Psoas muscle (tissue), 7 donors: ENCODE measurements at regions not wholly inside any gene's neighbourhood (a gene's known extent, or its start where the extent isn't known, plus 50 kb on each side); places are given as distances from the start of the nearest gene placed in this dataset.

Experiments
- ATAC-seq, 4 donors: fragments of 200-7000 bp; cut with Tn5 transposase; one replicate each; pipeline ENCODE4 v1.9.1; 2020; ENCODE audit warnings: moderate library complexity in 3 of 4, mild to moderate bottlenecking in 2 of 4
- DNase-seq, 2 donors: peaks; one replicate each; pipeline ENCODE4 v3.0.0-alpha.2; 2020
- H3K27ac ChIP-seq: fragments of 200-600 bp; one replicate; pipeline ENCODE4 v1.8.0; 2022
- H3K27me3 ChIP-seq, 3 donors: fragments of 200-600 bp in 1 of 3; one replicate each; pipeline versions ENCODE4 v1.6.1 to v1.8.0; 2013 to 2022; ENCODE audit warnings: low read length in 2 of 3, mild to moderate bottlenecking in 2 of 3, moderate library complexity in 1 of 3; ENCODE audit not compliant: insufficient read depth in 3 of 3
- H3K36me3 ChIP-seq, 2 donors: fragments of 200-600 bp in 1 of 2; one replicate each; pipeline versions ENCODE4 v1.6.1 to v1.8.0; 2013 to 2022; ENCODE audit warnings: low read depth in 1 of 2, mild to moderate bottlenecking in 1 of 2, moderate library complexity in 1 of 2; ENCODE audit not compliant: insufficient read depth in 1 of 2
- H3K4me1 ChIP-seq: fragments of 200-600 bp; one replicate; pipeline ENCODE4 v1.8.0; 2022
- H3K4me3 ChIP-seq: fragments of 200-600 bp; one replicate; pipeline ENCODE4 v1.8.0; 2022; ENCODE audit warnings: mild to moderate bottlenecking
- H3K9me3 ChIP-seq: fragments of 200-600 bp; one replicate; pipeline ENCODE4 v1.8.0; 2022
- CTCF ChIP-seq: fragments of 200-600 bp; IDR thresholded peaks from one replicate; pipeline ENCODE4 v1.8.0; 2022; ENCODE audit warnings: antibody characterized with exemption
- WGBS, 3 donors: extraction: QIAGEN DNeasy Blood & Tissue Kit; methylation state at CpG; one replicate each; pipeline versions ENCODE4 v1.1.6 to v1.1.7; 2013; 5-methylcytosine and 5-hydroxymethylcytosine counted together
- intact Hi-C, 2 donors: fragments of 100-400 bp; cut with DNase I; formaldehyde crosslinking; loops; one replicate each; pipeline versions ENCODE4 v1.11.0 to v1.14.2; 2022
- donor health status: healthy with polysubstance abuse.
- donor health status: DM: no; HTN: no; CAD: no; lungs with moderate emphysema.
- donor health status: Bipolar disorder and iron deficiency.
- donor health status: healthy.
- donor health status: DM: yes; HTN: yes; CAD: no.
- donor health status: DM: no; HTN: no; CAD: no.
- donor health status: DM: yes; HTN: yes; CAD: no.

GRCh38 chr4:74858921-74859562 is 64.7 kb upstream of the BTC start:
- 57 to 70% (median 65%) methylated on average over 6 of the region's 6 CpGs for WGBS, 3 donors
- DNase-seq (no peak), ATAC-seq (no peak)
- Histone ChIP-seq H3K4me3 (no peak overlapping the region), H3K27me3 (no peaks in the 10 kb centered on the region), H3K9me3 (no peaks in the 10 kb centered on the region), H3K27ac (no peak overlapping the region), H3K4me1 (no peaks in the 10 kb centered on the region), H3K36me3 (no peaks in the 10 kb centered on the region)
- intact Hi-C loops = no loop called here
- no peak for TF ChIP-seq CTCF

- no peaks in the 10 kb centered on the region for H3K9me3 ChIP-seq
- DNase-seq (no peak), ATAC-seq (no peak)
- no peak for TF ChIP-seq CTCF
- intact Hi-C loops = no loop called here
- no peak overlapping the region for H3K4me3 ChIP-seq
- WGBS, 3 donors = 50 to 62% (median 59%) methylated on average over 2 of the region's 2 CpGs
- no peaks in the 10 kb centered on the region for H3K4me1 ChIP-seq
- H3K27me3 ChIP-seq = no peaks in the 10 kb centered on the region
- no peaks in the 10 kb centered on the region for H3K36me3 ChIP-seq
- H3K27ac ChIP-seq = no peak overlapping the region
Observed at GRCh38 chr4:74855879-74856278, 61.6 kb upstream of the BTC start.

- 90 to 94% (median 93%) methylated on average over 4 of the region's 4 CpGs for WGBS, 3 donors
- H3K9me3 ChIP-seq = peaks cover 6% of the 10 kb centered on the region
- intact Hi-C loops = no loop called here
- no peak for DNase-seq
- no peak overlapping the region for H3K27ac ChIP-seq
- no peaks in the 10 kb centered on the region for H3K36me3 ChIP-seq
- no peak overlapping the region for H3K4me3 ChIP-seq
- no peak for TF ChIP-seq CTCF
- no peak for ATAC-seq
- peaks cover 0 to 2% (median 0%) of the 10 kb centered on the region in 3 donors for H3K27me3 ChIP-seq
- H3K4me1 ChIP-seq = no peaks in the 10 kb centered on the region
Observed at GRCh38 chr4:74848774-74849173, 54.5 kb upstream of the BTC start.

- Histone ChIP-seq H3K9me3 (peaks cover 6% of the 10 kb centered on the region), H3K4me1 (no peaks in the 10 kb centered on the region), H3K36me3 (no peaks in the 10 kb centered on the region), H3K4me3 (no peak overlapping the region), H3K27me3 (peaks cover 0 to 2% (median 0%) of the 10 kb centered on the region in 3 donors), H3K27ac (no peak overlapping the region)
- no peak for DNase-seq
- intact Hi-C loops = no loop called here
- WGBS, 3 donors = 95 to 100% (median 100%) methylated on average over 1 of the region's 1 CpG
- ATAC-seq = no peak
- no peak for TF ChIP-seq CTCF
Observed at GRCh38 chr4:74845834-74846233, 51.5 kb upstream of the BTC start.
